Gastrocnemius medialis (tissue), 4 donors: ENCODE measurements at regions not wholly inside any gene's neighbourhood (a gene's known extent, or its start where the extent isn't known, plus 50 kb on each side); places are given as distances from the start of the nearest gene placed in this dataset.

Experiments
- ATAC-seq, 2 donors: fragments of 150-250 bp; one replicate each; pipeline ENCODE4 v1.9.1; 2016
- DNase-seq, 2 donors: peaks; one replicate each; pipeline ENCODE4 v3.0.0-alpha.2; 2019
- H3K27ac ChIP-seq, 4 donors: fragments of 200-600 bp; sonication (generic); 1 replicate in 1 of 4; 2 replicates in 3 of 4; pipeline ENCODE4 v1.5.1; 2016 to 2018; ENCODE audit warnings: mild to moderate bottlenecking in 2 of 4, moderate library complexity in 1 of 4
- H3K27me3 ChIP-seq, 3 donors: fragments of 200-600 bp; sonication (generic) in 2 of 3; 1 replicate in 1 of 3; 2 replicates in 2 of 3; pipeline versions ENCODE4 v1.5.1 to v1.6.0; 2016 to 2019; ENCODE audit warnings: mild to moderate bottlenecking in 1 of 3, moderate library complexity in 1 of 3
- H3K36me3 ChIP-seq, 2 donors: fragments of 200-600 bp; sonication (generic) in 1 of 2; one replicate each; pipeline ENCODE4 v1.5.1; 2017 to 2018
- H3K4me1 ChIP-seq, 2 donors: fragments of 200-600 bp; sonication (generic) in 1 of 2; one replicate each; pipeline ENCODE4 v1.5.1; 2016 to 2017; ENCODE audit warnings: mild to moderate bottlenecking in 2 of 2
- H3K4me3 ChIP-seq, 4 donors: fragments of 200-600 bp; sonication (generic) in 3 of 4; 1 replicate in 1 of 4; 2 replicates in 3 of 4; pipeline ENCODE4 v1.5.1; 2016 to 2019; ENCODE audit warnings: mild to moderate bottlenecking in 2 of 4
- H3K9me3 ChIP-seq, 3 donors: fragments of 200-600 bp; sonication (generic) in 2 of 3; 1 replicate in 1 of 3; 2 replicates in 2 of 3; pipeline ENCODE4 v1.5.1; 2016 to 2019
- CTCF ChIP-seq, 5 experiments: fragments of 450-650 bp in 3 of 5; fragments of 200-600 bp in 2 of 5; sonication (generic) in 2 of 5; IDR thresholded peaks in 4 of 5; conservative IDR thresholded peaks in 1 of 5; 1 replicate in 4 of 5; 2 replicates in 1 of 5; pipeline ENCODE4 v1.5.1; 2016 to 2019; ENCODE audit warnings: antibody characterized with exemption in 5 of 5, mild to moderate bottlenecking in 3 of 5, moderate library complexity in 3 of 5
- POLR2A ChIP-seq, 2 donors: fragments of 450-650 bp; IDR thresholded peaks; one replicate each; pipeline ENCODE4 v1.6.1; 2017; ENCODE audit warnings: antibody characterized with exemption in 2 of 2, mild to moderate bottlenecking in 2 of 2, moderate library complexity in 2 of 2
- in situ Hi-C, 4 donors: fragments of 200-750 bp; cut with MboI; loops; one replicate each; pipeline versions ENCODE4 v1.15.0 to v1.8.0; 2017; ENCODE audit warnings: low sequenced_read_pairs in 4 of 4
- intact Hi-C: fragments of 100-400 bp; cut with DNase I; formaldehyde crosslinking; loops from one replicate; pipeline ENCODE4 v1.15.1; 2023; ENCODE audit warnings: low total_unique reads

- H3K27me3 ChIP-seq = no peaks in the 10 kb centered on the region
- no peak overlapping the region for H3K4me3 ChIP-seq
- H3K27ac ChIP-seq = no peak overlapping the region
- no peak for TF ChIP-seq CTCF (IDR thresholded peaks at IDR 0.05 in 4 of 5, conservative IDR thresholded peaks at IDR 0.05 in 1 of 5)
- TF ChIP-seq POLR2A (IDR thresholded peaks at IDR 0.05) = no peak
- ATAC-seq = no peak
- H3K36me3 ChIP-seq = no peaks in the 10 kb centered on the region
- intact Hi-C loops (no loop called here), in situ Hi-C loops (no loop called here)
- DNase-seq = no peak
- peaks cover 0 to 6% (median 0%) of the 10 kb centered on the region in 3 donors for H3K9me3 ChIP-seq
- no peaks in the 10 kb centered on the region for H3K4me1 ChIP-seq
These were observed 53.5 kb upstream of the MAST4 start for GRCh38 chr5:66542711-66543110.
